DMS 273 (cell line): ENCODE measurements at regions not wholly inside any gene's neighbourhood (a gene's known extent, or its start where the extent isn't known, plus 50 kb on each side); places are given as distances from the start of the nearest gene placed in this dataset.
A peak's percentile ranks its signal among the peaks of the same experiment; 100 is the strongest.

ENCODE experiments used
- DNase-seq: peaks from one replicate; lab custom pipeline; 2025; ENCODE audit not compliant: unreplicated experiment; lab: John Stamatoyannopoulos, UW

DNA sequence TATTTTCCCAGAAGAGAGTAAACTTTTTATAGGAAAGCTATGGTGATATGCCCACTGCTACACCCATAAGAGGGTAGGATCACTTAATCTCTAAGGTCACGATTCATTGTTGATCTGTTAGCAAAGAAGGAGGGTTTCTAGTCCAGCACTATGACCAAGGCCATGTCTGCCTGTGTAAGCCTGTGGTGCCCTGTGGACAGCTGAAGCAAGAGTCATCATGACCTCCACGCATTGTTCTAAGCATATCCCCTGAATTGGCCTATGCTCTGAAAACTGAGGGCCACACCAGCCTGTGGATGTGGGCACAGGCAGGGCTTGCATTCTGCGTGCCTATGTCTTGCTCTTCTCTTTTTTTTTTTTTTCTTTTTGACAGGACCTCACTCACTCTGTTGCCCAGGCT, 89.8 kb upstream of the SMIM21 start:
- DNase-seq: no peak

DNA sequence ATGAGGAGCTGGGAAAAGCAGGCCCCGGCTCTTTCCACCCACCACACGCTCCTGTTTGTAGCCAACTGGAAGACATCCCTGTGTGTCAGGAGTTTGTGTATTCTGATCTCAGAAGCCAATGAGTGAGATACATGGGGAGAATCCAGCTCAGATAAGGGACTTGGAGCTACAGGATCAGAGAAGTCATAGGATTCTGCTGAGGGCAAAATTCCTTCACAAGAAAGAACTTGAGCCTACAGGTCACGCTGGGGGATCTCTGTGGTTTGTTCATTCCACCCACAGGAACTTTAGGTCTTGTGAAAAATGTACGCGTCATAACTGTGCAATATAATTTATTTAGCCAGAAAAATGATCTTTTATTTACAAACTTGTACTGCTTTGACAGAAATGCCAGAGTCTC, 80.1 kb upstream of the SMIM21 start:
- DNase-seq: no peak

DNA sequence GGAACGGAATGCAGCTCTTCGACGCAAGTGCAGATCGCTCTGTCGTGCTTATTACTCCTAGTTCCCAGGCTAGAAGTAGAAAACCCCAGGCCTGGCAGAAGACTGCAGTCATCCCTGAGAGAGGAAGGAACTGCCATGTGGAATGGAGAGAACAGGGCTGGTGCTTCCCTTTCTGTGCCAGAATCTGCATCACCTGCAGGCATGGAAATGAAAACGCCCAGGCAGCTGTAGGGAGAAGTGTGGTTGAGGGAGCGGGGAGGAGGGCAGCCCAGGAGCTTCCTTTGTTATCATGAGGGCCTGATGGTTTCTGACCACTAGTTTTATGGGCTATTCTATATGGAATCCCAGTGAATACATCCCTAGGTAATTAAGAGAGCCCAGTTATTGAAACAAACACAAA, 79.4 kb upstream of the SMIM21 start:
- no peak for DNase-seq

DNA sequence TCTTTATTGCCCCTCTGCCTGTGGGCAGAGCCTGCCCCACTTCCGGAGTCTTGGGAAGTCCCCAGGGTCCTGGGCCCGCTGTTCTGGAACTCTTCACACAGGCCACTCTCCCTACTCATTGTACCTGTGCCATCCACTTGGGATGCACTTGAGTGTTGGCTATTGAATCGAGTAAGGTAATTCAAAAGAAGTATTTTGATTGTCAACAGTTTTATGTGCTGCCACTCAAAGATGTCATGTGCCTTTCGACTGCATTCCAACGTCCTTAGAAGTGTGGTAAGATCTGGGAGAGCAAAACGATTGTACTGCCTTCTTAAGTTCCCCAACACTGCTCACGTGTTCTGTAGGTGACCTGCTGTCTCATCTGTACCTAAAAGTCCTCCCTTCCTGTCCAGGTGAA, 77.0 kb upstream of the SMIM21 start:
- no peak for DNase-seq

DNA sequence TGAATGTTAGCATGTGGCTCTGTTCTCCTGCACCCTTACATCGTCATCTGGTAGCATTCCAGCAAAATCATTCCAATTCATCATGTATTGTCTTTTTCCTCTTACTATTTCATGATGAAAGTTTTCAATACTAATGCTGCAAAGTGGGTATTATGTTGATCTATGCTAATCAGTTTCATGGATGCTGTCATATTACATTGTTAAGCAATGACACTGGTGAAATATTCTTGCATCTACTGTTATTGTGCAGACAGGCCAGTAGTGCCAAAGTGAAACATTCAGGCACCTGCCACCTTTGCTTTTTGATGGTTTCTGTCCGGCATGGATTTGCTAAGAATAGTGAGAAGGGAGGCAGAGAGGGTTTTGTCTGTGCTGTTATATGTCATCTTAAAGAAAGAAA, 76.1 kb upstream of the SMIM21 start:
- no peak for DNase-seq

DNA sequence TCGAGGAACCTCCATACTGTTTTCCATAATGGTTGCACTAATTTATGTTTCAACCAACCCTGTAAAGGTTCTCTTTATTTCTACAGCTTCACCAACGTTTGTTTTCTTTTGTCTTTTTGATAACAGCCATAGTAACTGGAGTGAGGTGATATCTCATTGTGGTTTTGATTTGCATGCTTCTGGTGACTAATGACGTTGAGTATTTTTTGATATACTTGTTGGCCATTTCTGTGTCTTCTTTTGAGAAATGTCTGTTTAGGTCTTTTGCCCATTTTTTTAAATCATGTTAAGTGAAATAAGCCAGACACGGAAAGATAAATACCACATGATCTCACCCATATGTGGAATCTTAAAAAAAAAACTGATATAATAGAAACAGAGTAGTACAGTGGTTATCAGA, 74.8 kb upstream of the SMIM21 start:
- no peak for DNase-seq

DNA sequence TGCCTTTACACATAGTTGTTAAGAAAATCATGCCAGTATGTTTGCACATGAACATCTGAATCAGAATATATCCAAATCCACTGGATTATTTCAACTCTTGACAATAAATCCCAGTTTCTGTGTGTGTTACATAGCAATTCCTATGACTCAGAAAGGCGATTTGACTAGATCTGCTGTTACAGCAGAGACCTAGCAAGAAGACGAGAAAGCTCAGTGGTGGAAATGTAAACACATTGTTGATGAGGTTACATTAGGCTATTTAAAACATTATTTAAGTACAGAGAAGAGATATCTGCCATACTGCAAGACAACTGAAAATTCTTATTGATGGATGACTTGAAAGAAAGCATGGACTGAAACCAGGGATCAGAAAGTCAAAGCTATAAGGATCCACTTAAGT, 73.0 kb upstream of the SMIM21 start:
- DNase-seq: no peak

DNA sequence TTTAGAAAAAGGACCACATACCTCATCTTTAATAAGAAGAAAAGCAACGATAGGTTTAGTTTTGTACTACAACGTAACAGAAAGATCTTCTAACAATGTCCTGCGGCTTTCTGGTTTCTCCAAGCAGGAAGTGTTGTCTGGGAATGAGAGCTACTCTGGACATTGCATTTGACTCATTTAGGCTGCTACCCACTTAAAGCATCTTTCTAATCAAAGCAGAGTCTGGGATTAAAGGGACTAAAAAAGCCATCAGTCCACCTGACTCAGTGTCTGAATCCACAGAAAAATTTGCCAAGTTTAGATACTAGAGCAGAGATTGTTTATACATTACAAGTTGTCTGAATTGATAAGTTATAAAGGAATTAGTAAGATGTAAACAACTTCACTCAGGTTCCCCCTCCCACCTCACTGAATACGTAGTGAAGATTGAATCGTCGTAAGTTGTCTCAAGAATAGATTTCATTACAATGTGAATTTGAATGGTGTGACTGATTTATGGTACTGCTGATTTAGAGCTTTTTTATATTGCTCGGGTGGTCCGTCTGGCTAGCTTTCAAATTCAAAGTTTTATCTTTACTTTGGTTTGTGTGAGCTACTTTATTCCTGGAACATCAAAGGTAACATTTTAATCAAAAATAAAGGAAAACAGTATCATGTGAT, 70.2 kb upstream of the SMIM21 start:
- no peak for DNase-seq

DNA sequence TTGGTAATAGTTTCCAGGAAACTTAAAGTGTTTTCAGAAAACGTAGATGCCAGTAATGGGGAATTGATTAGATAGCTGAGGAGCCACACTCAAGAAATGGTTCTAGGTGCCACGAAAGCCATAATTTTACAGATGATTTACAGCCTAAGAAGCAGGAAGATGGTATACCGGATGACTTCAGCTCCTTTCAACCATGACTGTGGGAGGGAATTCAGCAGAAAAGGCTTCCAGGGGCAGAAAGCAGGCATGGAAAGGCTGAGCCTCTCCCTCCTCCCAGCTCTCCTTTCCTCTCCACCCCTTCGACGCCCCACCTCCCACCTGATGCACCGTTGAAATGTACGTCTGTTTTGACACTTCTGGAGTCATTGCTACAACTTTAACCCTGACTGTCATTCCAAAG, 68.6 kb upstream of the SMIM21 start:
- DNase-seq: no peak

DNA sequence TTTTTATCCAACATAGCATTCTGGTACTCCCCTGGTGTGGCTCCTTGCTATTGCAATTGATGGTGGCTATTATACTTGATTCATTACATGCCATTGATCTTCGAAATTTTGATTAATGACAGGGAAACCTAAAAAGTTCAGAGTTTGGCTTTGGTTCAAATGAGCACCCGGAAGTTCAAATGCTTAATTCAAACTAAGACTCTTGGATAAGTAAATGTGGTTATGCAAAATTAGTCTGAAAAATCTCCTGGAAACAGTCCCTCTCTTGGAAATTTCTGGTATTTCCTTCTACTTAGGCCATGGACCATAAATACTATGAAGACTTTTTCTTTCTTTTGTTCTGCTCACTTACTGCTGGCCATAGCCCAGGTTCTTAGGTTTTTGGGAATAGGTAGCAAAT, 65.3 kb upstream of the SMIM21 start:
- DNase-seq: no peak

DNA sequence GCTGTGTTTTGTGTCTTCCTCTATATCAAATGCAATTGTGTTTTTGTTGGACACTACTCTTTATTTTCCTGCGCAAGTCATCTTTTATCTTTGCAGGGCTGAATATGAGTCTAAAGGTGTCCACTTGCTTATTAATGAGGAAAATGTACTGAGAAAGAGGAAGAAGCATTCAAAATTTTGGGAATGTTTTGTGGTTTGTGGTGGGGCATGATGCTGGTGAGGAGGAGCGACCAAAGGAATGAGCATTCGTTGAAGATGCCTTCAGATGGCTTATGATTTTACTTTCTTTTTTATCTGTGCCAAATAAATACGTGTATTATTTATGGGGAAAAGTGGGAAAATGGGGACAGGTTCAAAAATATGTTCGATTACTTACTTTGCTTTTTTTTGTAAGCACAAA, 63.9 kb upstream of the SMIM21 start:
- DNase-seq: no peak

DNA sequence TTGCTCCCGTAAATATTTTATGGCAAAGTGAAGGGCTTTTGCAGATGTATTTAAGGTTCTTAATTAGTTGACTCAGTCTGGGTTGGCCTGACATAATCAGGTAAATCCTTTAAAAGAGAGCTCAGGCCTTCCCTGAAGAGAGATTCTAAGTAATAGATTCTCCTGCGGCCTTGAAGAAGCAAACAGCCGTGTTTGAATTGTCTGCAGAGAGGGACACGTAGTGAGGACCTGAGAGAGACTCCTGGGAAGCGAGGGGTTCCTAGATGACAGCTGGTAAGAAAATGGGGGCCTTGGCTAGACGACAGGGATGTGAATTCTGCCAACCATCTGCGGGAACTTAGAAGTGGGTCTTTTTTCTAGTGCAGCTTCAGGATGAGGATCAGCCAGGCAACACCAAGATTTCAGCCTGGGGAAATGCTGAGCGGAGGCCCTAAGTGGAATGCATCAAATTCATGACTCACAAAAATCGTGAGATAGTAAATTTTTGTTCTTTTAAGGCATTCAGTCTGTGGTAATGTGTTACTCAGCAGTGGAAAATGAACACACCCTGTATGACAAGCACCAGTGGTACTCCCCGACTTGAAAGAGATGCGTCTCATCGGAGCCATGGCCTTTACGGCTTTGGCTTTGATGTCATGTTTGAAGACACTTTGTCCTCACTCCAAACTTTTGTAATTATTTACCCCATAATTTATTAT, 62.1 kb upstream of the SMIM21 start:
- no peak for DNase-seq

DNA sequence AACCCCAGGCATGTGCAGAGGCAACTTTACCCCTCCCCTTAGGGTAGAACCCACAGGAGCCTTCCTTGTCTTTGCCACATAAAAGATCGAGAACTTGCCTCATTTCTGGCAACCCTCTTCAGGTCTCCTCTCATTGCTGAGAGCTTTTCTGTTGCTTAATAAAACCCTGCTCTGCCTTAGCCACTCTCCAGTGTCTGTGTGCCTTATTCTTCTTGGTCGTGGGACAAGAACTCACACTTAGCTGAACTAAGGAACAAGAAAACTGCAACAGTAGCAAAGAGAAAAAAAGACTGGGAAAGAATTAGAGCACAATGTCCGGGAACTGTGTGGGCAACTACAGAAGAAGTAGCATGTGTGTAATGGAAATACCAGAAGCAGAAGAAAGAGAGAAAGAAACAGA, 56.2 kb upstream of the SMIM21 start:
- no peak for DNase-seq

DNA sequence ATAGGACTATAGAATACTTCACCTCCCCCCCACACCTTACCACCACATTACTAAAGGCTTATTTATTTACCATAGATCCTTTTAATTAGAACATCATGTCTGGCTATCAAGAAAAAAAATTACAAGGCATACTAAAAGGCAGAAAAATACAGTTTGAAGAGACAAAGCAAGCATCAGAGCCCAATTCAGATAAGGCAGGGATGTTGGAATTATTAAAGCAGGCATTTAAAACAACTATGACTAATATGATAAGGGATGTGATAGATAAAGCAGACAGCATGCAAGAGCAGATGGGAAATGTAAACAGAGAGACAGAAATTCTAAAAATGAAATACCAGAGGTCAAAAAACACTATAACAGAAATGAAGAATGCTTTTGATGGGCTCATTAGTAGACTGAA, 55.4 kb upstream of the SMIM21 start:
- DNase-seq: no peak

DNA sequence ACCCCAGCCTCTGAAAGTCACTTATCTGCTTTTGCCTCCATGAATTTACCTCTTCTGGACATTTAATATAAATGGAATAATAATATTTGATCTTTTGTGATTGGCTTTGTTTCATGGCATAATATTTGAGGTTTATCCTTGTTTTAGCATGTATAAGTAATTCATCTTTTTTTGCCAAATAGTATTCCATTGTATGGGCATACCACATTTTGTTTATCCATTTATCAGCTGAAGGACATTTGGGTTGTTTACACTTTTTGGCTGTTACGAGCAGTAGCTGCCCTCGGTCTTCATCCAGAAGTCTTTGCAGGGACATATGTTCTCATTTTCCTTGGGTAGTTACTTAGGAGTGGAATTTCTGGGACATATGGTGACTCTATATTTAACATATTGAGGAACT, 53.0 kb upstream of the SMIM21 start:
- DNase-seq: peak; percentile 11

DNA sequence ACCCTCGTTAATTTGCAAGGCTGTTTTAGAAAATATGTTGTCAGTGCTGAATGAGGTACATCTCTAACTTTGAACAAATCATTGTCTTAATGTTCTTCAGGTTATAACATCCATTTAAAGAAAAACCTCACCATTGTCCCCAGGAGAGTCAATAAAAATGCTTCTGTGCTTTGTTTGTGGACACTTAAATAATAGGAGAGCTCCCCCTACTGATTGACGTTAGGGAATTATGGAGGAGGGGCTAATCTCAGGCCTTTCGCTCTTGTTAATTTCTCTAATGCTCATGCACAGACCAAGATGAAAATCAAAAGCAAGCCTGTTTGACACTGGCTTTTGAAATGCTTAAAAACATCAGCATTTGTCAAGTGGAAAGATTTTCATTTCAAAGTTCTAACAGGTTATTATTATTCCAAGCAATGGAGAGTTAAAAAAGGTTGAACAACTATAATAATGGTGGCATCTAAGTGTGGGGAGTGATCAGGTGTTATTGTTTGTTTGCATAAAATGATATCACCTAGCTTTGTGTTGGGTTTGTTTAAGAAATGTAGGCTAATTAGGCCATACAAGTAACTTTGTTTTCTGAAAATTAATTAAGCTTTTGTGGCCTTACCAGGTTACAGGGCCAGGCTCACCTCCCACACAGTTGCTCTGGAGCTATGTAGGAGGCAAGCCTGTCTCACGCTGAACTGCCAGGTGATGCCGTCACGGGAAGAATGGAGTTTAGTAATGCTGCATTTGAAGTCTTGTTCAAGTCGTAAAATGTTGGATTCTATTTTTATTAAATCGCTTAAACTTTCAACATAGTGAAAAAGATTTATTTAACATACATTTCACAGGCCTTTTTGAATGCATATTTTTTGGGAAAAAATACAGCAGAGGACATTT, 51.7 kb upstream of the SMIM21 start:
- peak; percentile 51 for DNase-seq

DNA sequence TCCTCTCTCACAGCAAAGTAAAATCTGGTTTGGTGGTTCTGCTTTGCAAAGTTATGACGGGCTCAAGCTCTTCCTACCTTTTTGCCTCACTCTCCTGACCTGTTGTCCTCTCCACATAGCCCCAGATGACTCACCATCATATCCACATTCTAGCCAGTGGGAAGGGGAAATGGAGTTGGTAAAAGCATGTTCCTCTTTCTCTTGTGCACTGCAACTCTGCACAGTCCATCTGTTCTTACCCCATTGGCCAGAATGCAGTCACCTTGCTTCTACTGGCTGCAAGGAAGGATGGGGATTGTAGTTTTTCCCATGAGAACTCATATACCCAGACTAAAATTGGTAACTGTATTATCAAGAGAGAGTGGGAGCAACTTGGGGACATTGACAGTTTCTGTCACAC, 50.4 kb upstream of the SMIM21 start:
- DNase-seq: no peak
